GM12891 (cell line): ENCODE measurements at regions not wholly inside any gene's neighbourhood (a gene's known extent, or its start where the extent isn't known, plus 50 kb on each side); places are given as distances from the start of the nearest gene placed in this dataset.

Experiments used
- DNase-seq: peaks from one replicate; pipeline ENCODE4 v3.0.0; 2011; ENCODE audit warnings: low spot score; ENCODE audit not compliant: insufficient read length
- FAIRE-seq: peaks from 2 replicates; lab custom pipeline; 2011; peaks lifted over from hg19 to GRCh38; lab: Jason Lieb, UNC
- PAX5 ChIP-seq: IDR thresholded peaks from 2 replicates; pipeline ENCODE4 v1.6.1; 2011; ENCODE audit warnings: low read length, moderate library complexity, mild to moderate bottlenecking; ENCODE audit not compliant: insufficient read depth, severe bottlenecking
- POLR2A ChIP-seq: IDR thresholded peaks from 2 replicates; pipeline ENCODE4 v1.6.1; 2011; ENCODE audit warnings: low read depth, low read length, control low read depth
- POLR2AphosphoS5 ChIP-seq: IDR thresholded peaks from 2 replicates; pipeline ENCODE4 v1.6.1; 2011; ENCODE audit warnings: low read depth, low read length, control low read depth
- POU2F2 ChIP-seq: IDR thresholded peaks from 2 replicates; pipeline ENCODE4 v1.6.1; 2011; ENCODE audit warnings: low read depth, mild to moderate bottlenecking, control low read depth, low read length, moderate library complexity
- SPI1 ChIP-seq: IDR thresholded peaks from 2 replicates; pipeline ENCODE4 v1.6.1; 2011; ENCODE audit warnings: low read depth, low read length, control low read depth
- TAF1 ChIP-seq: IDR thresholded peaks from 2 replicates; pipeline ENCODE4 v1.6.1; 2011; ENCODE audit warnings: low read depth, low read length, control low read depth

DNA sequence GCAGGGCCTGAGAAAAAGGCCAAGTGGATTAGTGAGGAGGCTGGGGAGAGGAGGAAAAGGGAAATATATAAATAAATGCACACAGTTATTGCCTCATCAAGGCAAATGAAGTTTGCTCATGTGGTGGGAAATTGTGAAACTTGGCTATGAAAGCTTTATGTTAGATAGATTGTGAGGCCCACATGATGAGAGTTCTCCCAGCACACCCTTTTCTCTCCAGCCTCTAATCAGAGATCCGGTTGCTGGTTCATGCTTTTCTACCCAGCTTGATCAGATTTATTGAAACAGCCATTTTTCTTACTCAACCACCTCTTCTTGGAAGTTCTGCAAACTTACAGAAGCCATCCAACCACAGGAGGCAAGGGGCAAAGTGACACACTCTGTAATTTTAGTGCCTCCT is 125.8 kb upstream of the KLF4 start:
- TF ChIP-seq POU2F2 (no peak), POLR2A (no peak)
- no peak for FAIRE-seq
- no peak for DNase-seq

DNA sequence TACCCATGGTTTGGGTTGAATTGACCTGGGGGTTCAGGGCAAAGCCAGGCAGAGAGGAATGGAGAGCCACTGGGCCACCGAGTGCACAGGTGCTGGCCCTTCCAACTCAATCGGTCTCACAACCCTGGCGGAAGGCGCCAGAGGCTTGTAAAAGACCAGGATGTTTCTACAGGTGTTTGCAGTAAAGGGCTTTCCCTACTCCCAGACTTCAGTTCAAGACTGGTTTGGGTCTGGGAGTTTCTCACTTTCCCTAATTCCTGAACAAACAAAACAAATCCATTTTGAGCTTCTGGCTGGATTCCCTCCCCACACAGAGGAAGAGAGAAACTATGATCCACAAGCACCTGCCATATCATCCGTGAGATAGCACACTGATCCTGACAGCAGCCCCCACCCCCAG is 125.2 kb upstream of the KLF4 start:
- no peak for TF ChIP-seq POLR2A
- no peak for TF ChIP-seq POLR2AphosphoS5
- TF ChIP-seq POU2F2 = no peak
- no peak for TF ChIP-seq PAX5
- TF ChIP-seq SPI1 = no peak
- no peak for TF ChIP-seq TAF1
- no peak for DNase-seq
- FAIRE-seq = no peak

DNA sequence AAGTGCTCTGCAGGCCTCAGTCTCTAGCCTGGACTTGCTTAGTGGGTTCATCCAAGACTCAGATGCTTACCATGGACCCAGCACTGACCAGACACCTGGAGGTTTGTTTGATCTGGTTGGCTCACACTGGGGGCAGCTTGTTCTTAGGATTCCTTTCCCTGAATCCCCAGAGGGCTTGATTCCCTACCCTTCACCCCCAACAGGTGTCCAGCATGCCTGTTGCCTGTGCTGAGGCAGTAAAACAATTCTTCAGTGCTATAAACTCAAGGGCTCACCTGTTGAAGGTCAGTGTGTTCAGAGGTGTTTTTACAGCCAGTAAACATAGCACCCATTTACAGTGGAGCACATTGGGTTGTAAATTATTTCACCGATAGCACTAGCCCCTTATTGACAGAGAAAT is 123.8 kb upstream of the KLF4 start:
- TF ChIP-seq POLR2AphosphoS5 = no peak
- TF ChIP-seq POU2F2 = no peak
- TF ChIP-seq PAX5 = no peak
- no peak for TF ChIP-seq POLR2A
- no peak for TF ChIP-seq SPI1
- TF ChIP-seq TAF1 = no peak
- DNase-seq (no peak), FAIRE-seq (no peak)

DNA sequence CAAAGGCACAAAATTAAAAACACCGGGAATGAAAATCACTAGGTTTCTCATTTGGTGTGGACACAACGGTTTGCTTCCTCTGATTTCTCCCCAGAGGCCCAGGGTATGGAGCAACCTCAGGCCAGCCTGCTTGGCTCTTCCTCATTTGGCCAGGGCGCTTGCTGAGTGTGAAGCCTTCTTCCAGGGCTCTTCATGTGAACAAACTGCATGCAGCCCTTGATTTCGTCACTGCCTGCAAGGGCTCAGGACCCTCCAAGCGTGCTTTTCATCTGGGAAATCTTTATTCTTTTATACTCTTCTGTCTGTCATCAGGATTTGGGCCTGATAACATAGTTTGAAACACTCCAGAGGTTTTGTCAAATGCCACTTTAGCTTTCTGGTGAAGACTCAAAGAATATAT is 122.6 kb upstream of the KLF4 start:
- DNase-seq (no peak), FAIRE-seq (no peak)
- TF ChIP-seq PAX5 = no peak
- no peak for TF ChIP-seq TAF1

DNA sequence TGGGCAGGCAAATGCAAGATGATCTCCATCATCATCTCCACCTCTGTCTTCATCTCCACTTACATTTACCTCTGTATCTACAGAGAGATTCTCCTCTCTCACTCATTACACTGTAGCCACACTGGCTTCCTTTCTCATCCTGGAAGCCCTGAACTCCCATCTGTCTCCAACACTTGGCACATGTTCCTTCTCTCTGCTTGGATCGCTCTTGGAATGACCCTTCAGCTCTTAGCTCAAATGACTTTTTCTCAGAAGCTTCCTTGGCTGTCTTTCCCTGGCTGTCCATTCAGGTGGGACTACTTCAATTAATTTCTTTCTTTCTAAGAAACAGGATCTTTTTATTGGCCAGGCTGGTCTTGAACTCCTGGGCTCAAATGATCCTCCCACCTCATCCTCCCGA is 120.0 kb upstream of the KLF4 start:
- DNase-seq (no peak), FAIRE-seq (no peak)
- TF ChIP-seq POU2F2 (no peak), TAF1 (no peak), POLR2A (no peak), PAX5 (no peak), POLR2AphosphoS5 (no peak), SPI1 (no peak)

DNA sequence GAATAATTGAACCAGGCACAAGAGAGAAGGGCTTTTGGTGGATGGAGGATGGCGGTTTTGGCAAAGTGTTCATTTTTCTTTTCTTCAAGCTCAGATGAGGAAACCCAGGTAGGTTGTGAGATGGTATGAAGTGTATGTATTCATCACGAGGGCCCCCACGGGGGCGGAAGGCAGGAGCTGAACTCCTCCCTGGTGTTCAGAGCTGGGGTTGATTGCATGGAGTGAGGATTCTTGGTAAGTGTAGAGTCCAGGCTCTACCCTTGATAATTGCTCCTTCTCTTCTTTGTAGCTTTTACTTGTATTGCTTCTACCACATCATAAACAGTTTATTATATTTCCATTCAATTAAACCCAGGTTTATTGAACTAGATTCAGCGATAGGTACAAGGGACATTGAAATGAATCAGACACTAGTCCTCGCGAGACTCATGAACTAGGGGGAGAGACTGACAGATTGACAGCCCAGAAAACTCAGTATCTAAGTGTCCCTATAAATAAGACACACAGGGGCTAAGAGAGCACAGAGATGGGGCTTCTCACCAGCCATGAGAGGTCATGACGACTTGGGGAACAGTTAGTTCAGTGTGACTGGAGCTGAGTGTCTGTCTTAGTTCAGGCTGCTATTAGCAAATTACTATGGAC is 116.7 kb upstream of the KLF4 start:
- FAIRE-seq = no peak
- DNase-seq = no peak
- TF ChIP-seq POLR2A (no peak), TAF1 (no peak), POLR2AphosphoS5 (no peak), POU2F2 (no peak), SPI1 (no peak), PAX5 (no peak)

DNA sequence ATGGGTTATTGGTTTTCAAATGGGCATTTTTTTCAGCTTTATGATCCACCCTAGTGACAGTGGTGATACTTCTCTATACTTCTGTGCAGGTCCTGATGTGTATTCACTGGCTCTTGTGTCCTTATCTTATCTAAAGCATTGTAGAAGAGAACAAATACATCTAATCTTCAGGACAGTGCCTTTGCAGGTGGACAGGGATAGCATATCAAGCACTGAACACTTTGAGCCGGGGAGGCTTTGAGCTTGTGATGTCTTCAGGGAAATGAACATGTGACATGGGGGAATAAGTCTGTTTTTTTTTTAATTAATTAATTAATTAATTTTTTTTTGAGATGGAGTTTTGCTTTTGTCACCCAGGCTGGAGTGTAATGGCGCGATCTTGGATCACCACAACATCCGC is 115.5 kb upstream of the KLF4 start:
- no peak for FAIRE-seq
- no peak for DNase-seq
- TF ChIP-seq PAX5 = no peak
- no peak for TF ChIP-seq POLR2AphosphoS5
- TF ChIP-seq POU2F2 = no peak
- no peak for TF ChIP-seq TAF1

DNA sequence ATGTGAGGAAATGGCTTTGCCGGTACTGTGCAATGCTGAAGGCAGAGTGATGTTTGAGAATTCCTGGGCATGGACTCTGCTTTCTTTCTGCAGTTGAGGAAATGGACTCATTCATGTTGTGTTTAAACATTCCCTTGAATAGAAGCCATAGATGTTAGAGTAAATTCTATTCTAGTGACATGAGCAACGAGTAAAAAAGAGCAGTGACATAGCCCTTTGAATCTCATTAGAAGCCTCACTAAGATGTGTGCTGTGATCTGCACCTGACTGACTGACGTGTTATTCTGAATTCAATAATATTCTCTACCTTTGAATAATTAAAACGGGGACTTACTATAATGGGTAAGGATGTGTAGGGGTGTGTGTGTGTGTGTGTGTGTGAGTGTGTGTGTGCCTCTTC is 113.7 kb upstream of the KLF4 start:
- DNase-seq (no peak), FAIRE-seq (no peak)
- no peak for TF ChIP-seq TAF1
- no peak for TF ChIP-seq SPI1
- no peak for TF ChIP-seq PAX5
- TF ChIP-seq POLR2AphosphoS5 = no peak
- no peak for TF ChIP-seq POU2F2
- TF ChIP-seq POLR2A = no peak

DNA sequence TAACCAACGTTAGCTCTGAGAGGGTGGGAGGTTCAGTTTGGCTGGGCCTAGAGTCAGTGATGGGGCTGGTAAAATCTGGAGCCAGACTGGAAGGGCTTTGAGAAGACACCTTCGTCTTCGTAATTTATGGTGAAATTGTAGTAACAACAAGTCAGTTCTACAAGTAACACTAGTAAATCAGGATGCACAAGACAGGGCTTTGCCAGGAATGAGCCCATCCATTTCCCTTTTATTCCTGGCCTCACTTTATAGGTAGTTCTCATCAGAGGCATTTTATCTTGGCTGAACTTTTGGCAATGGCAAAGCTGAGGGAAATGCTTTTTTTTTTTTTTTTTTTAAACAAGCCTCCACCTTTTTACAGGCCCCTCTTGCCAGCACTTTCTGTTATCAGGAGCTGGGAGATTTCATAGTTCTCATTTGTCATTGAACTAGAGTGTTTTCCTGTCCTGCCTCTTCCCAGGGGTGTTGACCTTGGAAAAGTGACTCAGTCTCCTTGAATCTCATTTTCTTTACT is 110.5 kb upstream of the KLF4 start:
- no peak for FAIRE-seq
- TF ChIP-seq TAF1 (no peak), PAX5 (no peak), SPI1 (no peak), POLR2AphosphoS5 (no peak), POU2F2 (no peak), POLR2A (no peak)
- no peak for DNase-seq

DNA sequence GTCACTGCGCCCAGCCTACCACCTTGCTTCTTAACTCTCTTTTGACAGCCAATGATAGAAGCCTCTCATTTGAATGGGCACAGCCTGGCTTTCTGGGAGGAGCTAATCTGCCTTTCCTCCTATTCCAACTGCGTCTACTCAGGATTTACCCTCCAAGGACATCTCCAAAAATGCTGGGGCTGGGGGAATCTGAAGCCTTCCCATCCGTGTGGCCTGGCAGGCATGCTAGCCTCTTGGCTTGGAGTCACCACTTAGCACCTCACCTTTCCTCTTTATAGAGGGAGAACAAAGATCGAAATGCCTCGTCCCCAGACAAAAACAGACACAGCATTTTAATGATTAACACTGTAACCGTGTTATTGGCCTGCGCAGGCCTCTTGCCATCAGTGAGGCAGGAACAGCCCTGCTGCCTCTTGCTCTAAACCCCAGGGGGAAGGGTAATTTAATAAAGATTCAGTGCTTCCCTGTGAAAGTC is 108.2 kb upstream of the KLF4 start:
- FAIRE-seq (no peak), DNase-seq (no peak)
- no peak for TF ChIP-seq PAX5
- no peak for TF ChIP-seq SPI1
- no peak for TF ChIP-seq POU2F2
- no peak for TF ChIP-seq POLR2AphosphoS5
- TF ChIP-seq TAF1 = no peak
- TF ChIP-seq POLR2A = no peak
